ENCODE measurements at regions not wholly inside any gene's neighbourhood (a gene's known extent, or its start where the extent isn't known, plus 50 kb on each side); places are given as distances from the start of the nearest gene placed in this dataset.
A peak's percentile ranks its signal among the peaks of the same experiment; 100 is the strongest.

DNA sequence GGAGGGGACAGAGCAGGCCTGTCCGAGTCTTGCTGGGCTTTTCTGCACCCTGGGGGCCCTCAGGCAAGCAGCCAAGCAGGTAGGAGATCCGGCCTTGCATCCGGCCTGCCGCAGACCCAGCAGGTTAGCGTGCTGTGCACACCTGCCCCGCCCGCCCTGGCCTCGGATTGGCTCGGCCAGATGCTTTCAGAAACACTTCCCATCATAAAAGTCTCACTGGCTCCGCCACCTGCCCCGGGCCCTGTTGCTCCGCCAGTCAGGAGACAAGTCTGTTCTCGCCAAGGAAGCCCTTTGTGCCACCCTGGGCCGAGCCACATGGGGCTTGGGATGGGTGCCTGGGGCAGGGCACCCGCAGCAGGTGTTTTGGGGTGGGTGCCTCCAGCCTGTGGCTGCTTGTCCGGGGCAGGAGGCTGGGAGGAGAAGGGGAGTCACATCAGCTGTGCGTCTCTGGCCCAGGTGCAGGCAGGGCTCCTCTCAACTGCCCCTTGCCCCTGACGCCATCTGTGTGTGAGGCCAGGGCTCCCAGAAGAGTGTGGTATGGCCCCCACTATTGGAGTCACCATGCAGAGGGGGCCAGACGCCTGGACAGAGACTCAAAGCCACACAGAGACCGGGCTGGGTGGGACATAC lies 228.2 kb upstream of the GSE1 start (continued):
- TF ChIP-seq NONO (IDR thresholded peaks at IDR 0.05), result no peak
- 0 out of 2 replicates have a peak, but pooled peaks have one; percentile 9 for TF ChIP-seq NONO (CRISPR knock-in tag; conservative IDR thresholded peaks at IDR 0.05)
- no peak for TF ChIP-seq NR2F2 (IDR thresholded peaks at IDR 0.05; ENCODE audit: borderline replicate concordance, low read depth)
- TF ChIP-seq, protein P1, sequence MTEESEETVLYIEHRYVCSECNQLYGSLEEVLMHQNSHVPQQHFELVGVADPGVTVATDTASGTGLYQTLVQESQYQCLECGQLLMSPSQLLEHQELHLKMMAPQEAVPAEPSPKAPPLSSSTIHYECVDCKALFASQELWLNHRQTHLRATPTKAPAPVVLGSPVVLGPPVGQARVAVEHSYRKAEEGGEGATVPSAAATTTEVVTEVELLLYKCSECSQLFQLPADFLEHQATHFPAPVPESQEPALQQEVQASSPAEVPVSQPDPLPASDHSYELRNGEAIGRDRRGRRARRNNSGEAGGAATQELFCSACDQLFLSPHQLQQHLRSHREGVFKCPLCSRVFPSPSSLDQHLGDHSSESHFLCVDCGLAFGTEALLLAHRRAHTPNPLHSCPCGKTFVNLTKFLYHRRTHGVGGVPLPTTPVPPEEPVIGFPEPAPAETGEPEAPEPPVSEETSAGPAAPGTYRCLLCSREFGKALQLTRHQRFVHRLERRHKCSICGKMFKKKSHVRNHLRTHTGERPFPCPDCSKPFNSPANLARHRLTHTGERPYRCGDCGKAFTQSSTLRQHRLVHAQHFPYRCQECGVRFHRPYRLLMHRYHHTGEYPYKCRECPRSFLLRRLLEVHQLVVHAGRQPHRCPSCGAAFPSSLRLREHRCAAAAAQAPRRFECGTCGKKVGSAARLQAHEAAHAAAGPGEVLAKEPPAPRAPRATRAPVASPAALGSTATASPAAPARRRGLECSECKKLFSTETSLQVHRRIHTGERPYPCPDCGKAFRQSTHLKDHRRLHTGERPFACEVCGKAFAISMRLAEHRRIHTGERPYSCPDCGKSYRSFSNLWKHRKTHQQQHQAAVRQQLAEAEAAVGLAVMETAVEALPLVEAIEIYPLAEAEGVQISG (CRISPR knock-in tag; IDR thresholded peaks at IDR 0.05), result no peak
- TF ChIP-seq ZNF883 (CRISPR knock-in tag; IDR thresholded peaks at IDR 0.05; ENCODE audit: not compliant biosample characterization), result peak; percentile 68
- no peak for TF ChIP-seq STAT5B (CRISPR knock-in tag; IDR thresholded peaks at IDR 0.05)
- no peak for TF ChIP-seq NKX3-1 (CRISPR knock-in tag; IDR thresholded peaks at IDR 0.05)
- TF ChIP-seq, protein P2, sequence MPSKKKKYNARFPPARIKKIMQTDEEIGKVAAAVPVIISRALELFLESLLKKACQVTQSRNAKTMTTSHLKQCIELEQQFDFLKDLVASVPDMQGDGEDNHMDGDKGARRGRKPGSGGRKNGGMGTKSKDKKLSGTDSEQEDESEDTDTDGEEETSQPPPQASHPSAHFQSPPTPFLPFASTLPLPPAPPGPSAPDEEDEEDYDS (CRISPR knock-in tag; IDR thresholded peaks at IDR 0.05), result no peak
- TF ChIP-seq ZFP82 (CRISPR knock-in tag; IDR thresholded peaks at IDR 0.05; ENCODE audit: borderline replicate concordance), result 0 out of 2 replicates have a peak, but pooled peaks have one; percentile 33
- TF ChIP-seq AGO2 (optimal IDR thresholded peaks at IDR 0.05; ENCODE audit: low read depth, low read length), result no peak
- TF ChIP-seq NPAS2 (CRISPR knock-in tag; IDR thresholded peaks at IDR 0.05; ENCODE audit: borderline replicate concordance), result no peak
- TF ChIP-seq ZNF543 (CRISPR knock-in tag; IDR thresholded peaks at IDR 0.05), result peak; percentile 53; the same call in 1 of the 2 replicates
- TF ChIP-seq, protein P3, sequence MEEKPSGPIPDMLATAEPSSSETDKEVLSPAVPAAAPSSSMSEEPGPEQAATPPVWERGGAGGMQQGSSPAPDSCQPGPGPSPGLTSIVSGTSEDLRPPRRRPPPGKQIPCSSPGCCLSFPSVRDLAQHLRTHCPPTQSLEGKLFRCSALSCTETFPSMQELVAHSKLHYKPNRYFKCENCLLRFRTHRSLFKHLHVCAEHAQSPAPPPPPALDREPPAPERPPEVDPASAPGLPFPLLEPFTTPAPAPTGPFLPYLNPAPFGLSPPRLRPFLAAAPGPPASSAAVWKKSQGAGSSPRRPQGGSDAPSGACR (CRISPR knock-in tag; IDR thresholded peaks at IDR 0.05), result 0 out of 2 replicates have a peak, but pooled peaks have one; percentile 40
- peak; percentile 65; the same call in 1 of the 2 replicates for TF ChIP-seq ZNF75D (CRISPR knock-in tag; IDR thresholded peaks at IDR 0.05; ENCODE audit: borderline replicate concordance)
- TF ChIP-seq, protein P4, sequence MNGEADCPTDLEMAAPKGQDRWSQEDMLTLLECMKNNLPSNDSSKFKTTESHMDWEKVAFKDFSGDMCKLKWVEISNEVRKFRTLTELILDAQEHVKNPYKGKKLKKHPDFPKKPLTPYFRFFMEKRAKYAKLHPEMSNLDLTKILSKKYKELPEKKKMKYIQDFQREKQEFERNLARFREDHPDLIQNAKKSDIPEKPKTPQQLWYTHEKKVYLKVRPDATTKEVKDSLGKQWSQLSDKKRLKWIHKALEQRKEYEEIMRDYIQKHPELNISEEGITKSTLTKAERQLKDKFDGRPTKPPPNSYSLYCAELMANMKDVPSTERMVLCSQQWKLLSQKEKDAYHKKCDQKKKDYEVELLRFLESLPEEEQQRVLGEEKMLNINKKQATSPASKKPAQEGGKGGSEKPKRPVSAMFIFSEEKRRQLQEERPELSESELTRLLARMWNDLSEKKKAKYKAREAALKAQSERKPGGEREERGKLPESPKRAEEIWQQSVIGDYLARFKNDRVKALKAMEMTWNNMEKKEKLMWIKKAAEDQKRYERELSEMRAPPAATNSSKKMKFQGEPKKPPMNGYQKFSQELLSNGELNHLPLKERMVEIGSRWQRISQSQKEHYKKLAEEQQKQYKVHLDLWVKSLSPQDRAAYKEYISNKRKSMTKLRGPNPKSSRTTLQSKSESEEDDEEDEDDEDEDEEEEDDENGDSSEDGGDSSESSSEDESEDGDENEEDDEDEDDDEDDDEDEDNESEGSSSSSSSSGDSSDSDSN (CRISPR knock-in tag; IDR thresholded peaks at IDR 0.05), result 0 out of 2 replicates have a peak, but pooled peaks have one; percentile 15
- TF ChIP-seq HOXA3 (CRISPR knock-in tag; IDR thresholded peaks at IDR 0.05), result 0 out of 2 replicates have a peak, but pooled peaks have one; percentile 15
- 0 out of 2 replicates have a peak, but pooled peaks have one; percentile 21 for TF ChIP-seq PITX1 (CRISPR knock-in tag; IDR thresholded peaks at IDR 0.05)
- TF ChIP-seq, protein P5, sequence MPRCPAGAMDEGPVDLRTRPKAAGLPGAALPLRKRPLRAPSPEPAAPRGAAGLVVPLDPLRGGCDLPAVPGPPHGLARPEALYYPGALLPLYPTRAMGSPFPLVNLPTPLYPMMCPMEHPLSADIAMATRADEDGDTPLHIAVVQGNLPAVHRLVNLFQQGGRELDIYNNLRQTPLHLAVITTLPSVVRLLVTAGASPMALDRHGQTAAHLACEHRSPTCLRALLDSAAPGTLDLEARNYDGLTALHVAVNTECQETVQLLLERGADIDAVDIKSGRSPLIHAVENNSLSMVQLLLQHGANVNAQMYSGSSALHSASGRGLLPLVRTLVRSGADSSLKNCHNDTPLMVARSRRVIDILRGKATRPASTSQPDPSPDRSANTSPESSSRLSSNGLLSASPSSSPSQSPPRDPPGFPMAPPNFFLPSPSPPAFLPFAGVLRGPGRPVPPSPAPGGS (CRISPR knock-in tag; IDR thresholded peaks at IDR 0.05), result peak; percentile 31; the same call in 1 of the 2 replicates
- TF ChIP-seq ELF1 (CRISPR knock-in tag; IDR thresholded peaks at IDR 0.05), result 0 out of 2 replicates have a peak, but pooled peaks have one; percentile 6
- peak; percentile 63 for TF ChIP-seq NFYB (CRISPR knock-in tag; IDR thresholded peaks at IDR 0.05)
- TF ChIP-seq HDAC2 (CRISPR knock-in tag; IDR thresholded peaks at IDR 0.05), result no peak
- TF ChIP-seq HES4 (CRISPR knock-in tag; IDR thresholded peaks at IDR 0.05; ENCODE audit: borderline replicate concordance), result 0 out of 2 replicates have a peak, but pooled peaks have one; percentile 22
